ENCODE measurements at regions not wholly inside any gene's neighbourhood (a gene's known extent, or its start where the extent isn't known, plus 50 kb on each side); places are given as distances from the start of the nearest gene placed in this dataset.

DNA sequence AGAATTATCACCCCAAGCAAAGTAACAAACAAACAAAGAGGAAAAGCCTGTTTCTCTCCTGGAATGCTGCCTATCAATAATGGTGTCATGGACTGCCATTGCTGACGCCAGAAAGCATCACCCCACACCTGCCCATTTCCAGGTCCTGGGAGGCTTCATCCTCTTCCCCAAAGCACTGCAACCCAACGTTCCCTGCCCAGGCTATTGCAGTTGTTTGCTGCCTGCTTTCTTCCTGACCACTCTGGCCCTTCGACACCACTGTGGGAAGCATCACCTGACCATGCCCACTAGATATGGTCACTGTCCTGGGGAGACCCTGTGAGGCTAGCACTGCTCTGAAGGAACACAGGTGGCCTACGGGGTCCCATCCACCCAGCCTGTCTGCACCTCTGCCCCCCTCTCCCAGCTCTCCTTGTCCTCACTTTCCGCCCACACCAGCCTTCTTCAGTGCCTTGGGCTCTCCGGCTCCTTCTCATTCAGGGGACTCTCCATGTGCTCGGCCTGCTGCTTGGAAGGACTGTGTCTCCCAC is 439.6 kb downstream of the GLRX3 start:
- no peak for DNase-seq

DNA sequence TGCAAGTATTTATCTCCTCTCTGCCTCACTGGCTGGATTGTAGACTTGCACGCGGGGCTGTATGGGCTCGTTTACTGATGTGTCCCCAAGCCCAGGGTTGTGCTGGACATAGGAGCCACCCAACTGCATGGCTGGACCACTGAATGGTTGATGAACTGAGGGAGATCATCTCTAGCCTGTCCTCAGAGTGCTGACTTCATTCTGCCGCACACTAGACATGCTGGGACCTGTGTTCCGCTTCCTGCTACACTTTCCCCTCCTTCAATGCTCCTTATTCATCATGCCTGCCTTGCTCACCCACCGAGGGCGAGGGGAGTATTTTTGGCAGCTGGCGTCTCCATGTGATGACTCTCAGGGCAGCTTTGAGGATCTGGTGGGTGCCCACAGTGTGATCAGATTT is 440.2 kb downstream of the GLRX3 start:
- DNase-seq: no peak

DNA sequence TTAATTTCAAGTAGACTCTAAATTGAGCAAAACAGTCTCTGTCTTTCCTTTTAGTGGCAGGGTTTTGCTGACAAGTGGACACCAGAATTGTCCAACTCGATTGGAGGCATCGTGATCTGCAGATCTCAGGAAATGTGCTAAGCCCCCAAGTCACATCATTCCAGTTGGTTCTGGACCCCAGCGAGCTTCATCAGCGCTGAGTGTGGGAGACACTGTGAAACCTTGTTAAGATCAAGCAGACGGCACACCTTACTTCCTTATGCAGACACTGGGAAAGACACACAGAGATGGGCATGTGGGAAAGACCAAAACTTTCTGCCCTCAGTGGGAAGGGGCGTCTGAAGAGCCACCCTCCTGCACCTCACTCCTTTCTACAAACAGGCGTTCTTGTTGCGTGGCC is 440.8 kb downstream of the GLRX3 start:
- no peak for DNase-seq

DNA sequence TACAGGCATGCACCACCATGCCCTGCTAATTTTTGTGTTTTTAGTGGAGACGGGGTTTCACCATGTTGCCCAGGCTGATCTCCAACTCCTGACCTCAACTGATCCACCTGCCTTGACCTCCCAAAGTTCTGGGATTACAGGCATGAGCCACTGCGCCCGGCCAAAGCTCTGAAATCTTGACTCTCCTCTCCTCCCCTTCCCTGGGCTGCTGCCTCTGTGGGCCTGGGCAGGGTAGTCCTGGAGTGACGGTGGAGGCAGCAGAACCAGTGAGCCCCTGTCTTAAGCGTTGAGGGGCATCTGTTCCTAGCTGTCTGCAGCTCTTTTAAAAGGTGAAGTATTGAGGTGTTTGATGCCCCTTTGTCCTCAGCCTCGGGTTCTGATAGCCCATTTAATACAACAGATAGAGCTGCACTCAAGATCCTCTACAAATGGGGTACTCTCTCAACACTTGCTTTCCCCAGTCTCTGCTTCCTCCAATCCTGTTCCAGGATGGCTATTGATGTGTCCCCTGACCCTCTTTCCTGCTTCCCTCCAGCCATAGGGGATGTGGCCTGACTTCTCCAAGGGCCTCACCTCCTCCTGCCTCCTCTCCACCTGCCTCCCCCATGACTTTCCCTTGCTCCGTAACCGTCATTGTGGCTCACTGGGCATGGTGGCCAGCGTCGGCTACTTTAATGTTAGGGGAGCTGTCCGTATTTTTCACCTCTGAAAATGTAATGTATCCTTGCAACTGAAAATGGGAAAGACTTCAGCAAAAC is 442.5 kb downstream of the GLRX3 start:
- DNase-seq: no peak

DNA sequence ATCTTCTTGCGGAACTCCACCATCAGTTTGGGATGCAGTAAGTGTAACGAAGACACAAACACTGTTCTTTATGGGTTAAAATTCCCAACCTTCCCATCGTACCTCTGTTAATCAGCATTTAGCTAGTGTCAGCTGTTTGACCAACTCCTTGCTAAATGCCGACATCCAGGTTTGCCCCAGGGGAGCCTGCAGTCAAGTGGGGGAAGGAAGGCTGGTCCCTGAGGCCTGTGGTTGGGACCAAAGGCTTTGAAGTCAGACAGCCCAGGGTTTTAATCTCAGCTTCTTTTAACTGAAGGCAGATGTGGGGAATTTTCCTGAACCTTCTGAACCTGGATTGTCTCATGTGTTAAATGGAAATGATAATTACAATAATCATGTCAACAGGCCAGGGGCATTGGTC is 443.7 kb downstream of the GLRX3 start:
- no peak for DNase-seq

DNA sequence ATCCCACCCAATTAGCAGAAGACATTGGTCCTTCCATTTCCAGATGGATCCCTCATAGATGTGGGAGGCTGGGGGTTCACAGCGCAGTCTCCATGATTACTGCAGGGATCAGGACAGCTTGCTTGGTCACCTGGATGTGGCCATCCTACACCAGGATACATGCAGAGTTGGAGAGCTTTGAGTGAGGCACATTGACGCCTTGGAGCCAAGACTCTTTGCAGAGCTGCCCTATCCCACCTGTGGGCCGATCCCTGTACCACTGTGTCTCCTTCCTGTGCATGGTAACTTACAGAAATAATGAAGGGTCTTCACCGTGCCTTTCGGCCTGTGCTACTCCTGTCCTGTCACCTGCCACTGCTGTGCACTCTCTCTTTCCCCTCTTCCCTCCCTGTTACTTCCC is 444.8 kb downstream of the GLRX3 start:
- no peak for DNase-seq

DNA sequence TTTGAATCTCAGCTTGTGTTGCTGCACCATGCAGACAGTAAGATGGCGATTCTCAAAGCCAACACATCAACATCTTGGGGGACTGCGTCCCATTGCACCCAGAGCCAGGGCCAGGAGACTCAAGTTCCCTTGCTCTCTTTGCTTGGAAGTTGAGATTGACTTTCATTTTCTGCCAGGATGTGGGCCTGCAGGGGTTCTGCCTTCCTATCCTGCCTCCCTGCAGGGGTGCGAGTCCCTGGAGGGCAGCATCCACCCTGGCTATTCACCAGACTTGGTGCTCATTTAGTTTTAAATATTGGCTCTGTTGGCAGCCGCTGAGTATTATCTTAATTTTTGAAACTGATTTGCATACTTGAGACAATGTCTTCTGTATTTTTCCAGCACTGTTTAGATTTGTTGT is 451.5 kb downstream of the GLRX3 start:
- no peak for DNase-seq

DNA sequence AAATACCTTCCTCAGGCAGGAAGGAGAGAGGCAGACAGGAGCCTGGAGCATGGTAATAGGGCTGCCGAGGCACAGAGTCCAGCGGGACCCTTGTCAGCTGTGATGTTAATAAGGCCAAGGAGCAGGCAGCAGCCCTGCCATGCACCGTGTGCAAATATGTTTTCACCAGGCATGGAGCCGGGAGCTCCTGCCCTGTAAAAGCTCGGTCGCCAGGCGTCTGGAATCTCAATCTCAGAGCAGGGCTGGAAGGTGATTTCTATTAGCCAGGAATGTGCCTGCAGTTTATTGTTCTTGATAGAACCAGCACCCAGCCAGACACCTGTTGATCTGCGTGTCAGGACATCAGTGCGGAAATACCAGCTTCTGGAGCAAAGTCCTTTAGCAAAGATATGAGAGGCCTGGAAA is 469.8 kb downstream of the GLRX3 start:
- no peak for DNase-seq

DNA sequence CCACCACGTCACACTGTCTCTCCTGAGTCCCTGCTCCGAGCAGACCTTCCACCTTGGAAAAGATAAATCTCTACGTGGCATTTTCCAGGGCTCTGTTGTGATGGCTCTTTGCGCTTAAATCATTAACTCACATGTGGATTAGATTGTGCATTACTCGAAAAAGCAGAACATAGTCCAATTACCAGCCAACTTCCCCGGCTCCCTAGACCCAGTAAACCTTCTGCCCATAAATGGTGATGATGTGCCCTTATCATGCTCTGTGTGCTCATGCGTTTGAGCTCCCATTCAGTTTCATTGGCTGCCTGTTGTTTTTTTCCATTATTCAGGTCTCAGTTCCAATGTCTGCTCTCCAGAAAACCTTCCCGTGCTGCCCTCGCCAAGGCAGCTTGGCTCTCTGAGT is 471.2 kb downstream of the GLRX3 start:
- no peak for DNase-seq

DNA sequence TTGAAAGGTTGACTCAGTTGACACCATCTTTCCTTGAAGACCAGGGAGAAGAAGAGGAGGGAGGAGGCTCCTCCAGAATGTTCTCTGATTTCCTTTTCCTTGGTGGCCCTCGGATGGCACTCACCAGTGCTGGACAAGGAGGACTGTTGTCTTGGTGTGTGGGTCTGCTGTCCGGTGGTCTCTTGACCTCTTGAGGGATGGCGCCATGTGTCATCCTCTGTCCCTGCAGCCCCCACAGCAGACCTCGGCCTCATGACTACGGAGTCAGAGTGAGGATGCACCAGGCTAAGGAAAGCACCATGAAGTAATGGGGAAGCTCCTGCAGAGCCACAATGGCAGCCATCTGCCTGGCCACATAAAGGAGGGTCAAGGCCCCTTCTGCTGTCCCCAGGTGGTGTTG is 475.0 kb downstream of the GLRX3 start:
- DNase-seq: no peak

DNA sequence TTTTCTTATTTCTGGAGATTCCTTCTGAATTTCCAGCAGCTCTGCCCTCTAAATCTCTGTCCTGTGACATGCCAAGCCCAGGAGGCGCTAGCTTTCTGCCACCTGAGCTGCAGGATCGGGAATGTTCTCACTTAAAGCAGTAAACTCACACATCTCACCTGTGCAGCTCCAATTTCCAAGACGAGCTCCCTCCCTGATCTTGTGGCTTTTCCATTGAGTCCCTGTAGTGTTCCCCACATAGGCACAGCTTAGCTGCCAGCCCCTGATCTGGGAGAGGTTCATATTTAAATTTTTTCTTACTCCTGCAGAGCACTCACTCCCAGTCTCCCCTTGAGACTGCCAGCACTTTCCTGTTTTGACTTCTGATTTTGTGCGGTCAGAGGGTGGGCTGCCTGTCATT is 479.3 kb downstream of the GLRX3 start:
- DNase-seq: no peak

DNA sequence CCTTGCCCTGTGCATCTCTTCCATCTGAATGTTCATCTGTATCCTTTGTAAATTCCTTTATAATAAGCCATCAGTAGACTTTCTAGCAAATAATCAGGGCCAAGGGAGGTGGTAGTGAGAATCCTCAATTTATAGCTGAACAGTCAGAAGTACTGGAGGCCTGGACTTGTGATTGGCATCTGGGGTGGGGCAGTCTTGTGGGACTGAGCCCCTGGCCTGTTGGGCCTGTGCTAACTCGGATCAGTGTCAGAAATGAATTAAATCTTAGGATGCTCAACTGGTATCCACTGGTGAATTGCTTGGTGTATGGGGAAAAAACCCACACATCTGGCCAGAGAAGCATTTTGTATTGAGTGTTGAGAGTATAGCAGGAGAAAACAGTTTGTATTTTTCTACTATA is 481.8 kb downstream of the GLRX3 start:
- DNase-seq: no peak

DNA sequence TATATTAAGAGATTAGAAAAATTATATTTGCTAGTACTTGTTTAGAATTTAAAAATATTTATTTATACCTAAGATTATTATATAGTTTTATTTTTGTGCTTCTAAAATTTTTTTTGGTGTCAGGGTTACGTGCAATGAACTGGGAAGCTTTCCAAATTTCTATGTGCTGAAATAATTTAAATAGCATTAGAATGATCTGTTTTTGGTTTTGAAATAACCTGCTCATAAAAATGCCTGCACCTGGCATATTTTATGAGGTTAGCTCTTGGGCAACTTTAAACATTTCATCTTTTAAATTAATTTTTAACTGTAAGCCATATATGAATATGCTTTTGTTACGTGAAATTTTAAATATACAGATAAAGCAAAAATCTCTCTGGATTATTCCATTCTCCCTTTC is 482.5 kb downstream of the GLRX3 start:
- DNase-seq: no peak

DNA sequence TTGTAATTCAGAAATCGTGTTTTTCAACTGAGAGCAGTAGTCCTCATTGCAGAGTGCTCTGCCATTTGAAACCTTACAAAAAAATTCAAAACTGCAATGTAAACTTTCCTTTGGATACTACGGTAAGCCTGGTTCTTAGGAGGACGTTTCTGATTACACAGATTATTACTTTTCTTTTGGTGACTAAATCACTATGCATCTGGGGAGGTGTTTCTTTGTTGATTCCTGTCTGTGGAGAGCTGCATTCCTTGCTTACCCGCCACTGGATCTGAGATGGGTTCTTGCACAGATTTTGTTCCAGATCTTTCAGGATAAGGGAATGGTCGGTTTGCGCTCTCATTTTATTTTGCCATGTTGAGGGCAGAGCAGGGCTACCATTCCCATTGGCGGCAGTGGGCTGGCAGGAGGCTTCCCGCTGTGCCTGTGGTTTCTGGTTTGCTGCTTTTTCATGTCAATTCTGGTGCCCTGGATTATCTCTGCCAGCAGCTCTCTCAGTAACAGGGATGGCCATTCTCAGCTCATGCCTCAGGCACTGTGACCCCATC is 485.1 kb downstream of the GLRX3 start:
- DNase-seq: no peak

DNA sequence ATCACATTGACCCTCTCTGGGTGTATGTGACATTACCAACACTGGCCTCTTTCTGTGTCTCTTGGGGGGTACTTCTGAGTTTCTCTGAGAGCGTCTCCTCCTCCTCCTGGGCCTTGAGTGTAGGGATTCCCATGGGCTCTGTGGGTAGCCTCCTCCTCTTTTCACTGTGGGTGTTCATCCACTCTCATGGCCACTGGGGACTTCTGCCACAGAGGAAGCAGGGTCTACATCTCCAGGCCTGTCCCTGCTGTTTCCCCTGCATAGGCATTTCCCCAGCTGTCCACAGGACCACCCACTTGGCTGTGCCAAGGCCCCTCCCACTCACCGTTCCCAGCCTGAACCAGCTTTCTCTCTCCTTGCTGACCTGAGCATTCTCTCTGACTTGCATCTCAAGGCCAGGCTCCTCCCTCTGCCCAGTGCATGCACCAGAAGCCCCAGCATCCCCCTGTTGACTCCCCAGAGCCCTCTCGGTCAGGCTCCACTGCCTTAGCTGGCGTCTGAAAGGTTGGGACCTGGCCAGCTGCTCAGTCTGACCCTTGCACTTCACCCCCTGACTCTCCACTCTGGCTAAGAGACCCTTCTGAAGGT is 487.6 kb downstream of the GLRX3 start:
- DNase-seq: no peak

DNA sequence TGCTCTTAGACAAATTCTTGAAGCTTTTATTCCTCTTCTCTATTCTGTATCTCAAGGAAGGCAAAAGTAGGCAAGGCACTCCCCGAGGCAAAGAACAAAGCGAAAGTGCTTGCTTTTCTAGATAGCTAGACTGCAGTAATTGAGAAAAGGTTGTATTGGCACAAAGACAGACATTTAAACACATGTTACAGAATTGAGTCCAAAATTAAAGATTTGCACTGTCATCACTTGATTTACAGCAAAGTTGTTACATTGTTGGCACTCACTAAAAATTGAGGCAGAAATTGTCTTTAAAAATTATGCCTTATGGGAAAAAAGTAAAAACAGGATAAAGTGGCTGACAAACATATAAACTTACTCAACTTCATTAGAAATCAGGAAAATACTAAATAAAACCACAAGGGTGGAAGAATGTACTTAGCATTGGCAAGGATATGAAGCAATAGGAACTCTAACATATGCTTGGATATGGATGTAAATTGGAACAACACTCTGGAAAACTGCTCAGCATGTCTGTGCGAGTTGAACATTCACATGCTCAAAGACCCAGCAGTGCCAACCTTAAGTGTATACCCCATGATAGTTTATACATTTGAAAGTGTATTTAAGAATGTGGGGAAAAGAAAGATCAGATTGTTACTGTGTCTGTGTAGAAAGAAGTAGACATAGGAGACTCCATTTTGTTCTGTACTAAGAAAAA is 491.3 kb downstream of the GLRX3 start:
- DNase-seq: no peak

DNA sequence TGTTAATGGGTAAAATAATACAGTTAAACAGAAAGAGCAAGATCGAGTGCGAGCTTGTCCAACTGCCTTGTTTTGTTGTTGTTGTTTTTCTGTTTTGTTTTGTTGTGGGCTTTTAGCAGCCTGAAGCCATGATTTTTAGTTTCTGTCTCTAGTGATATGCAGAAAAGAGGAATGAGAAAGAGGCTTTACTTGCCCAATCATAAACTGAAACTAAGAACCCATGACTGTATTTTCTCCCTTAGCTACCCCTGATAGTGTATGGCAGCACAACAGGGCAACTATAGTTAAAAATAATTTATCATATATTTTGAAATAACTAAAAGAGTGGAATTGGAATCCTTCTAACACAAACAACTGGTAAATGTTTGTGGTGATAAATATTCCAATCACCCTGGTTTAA is 493.9 kb downstream of the GLRX3 start:
- DNase-seq: no peak

DNA sequence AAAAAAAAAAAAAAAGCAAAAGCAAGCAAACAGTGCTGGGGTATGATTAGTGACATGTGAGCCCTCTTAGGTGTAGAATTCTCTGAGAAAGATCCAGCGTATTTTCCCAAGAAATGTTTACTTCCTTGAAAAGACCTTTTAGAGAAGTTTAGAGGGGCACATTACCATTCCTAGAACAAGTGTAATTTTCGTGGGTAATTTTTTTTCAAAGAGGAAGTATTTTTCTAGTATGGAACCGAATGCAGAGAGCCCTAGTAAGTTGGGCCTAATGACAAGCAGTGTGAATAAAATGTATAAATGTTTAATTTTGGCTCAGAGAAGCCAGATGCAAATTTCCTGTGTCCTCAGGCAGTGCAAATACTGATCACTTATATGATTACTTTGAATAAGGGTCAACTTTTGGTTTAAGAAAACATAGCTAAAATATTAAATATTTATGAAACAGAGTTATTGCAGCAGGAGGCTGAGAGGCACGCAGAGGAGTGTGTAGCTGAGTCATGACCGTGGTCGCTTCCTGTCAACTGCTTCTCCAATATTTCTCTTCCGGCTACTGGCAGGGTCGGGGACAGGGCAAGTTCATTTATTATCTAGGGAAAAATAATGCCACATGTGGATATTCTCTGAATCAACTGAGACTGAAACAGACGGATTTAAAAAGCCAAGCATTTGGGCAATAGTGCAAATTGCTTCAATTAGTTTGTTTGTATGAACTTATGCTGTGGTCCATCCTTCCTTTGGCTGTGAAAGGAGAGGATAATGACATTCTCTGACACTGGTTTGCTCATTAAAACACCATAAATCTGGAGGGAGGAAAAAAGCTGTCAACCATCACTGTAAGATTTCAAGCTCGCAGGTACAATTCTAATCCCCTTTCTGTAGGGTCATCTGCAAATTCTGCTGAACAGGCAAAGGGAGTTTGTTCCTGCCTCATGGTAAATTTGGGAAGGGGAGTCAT is 495.2 kb downstream of the GLRX3 start:
- DNase-seq: no peak

DNA sequence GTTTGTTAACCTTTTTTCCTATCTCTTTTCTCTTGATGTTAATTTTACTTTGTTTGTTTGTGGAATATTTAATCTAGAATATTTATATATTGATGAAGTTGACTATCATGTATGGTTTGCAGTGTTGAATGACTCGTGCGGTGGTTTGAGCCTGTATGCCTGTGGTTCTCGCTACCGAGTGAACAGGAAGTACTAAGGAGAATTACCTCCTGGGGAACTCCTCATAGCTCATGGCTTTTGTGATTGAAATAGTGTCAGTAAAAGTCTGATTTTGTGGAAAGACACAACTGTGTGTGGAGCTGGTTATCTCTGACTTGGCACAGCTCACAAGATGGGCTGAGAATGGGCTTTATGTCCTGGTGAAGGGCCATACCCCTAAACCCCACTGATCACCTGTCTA is 498.6 kb downstream of the GLRX3 start:
- no peak for DNase-seq

DNA sequence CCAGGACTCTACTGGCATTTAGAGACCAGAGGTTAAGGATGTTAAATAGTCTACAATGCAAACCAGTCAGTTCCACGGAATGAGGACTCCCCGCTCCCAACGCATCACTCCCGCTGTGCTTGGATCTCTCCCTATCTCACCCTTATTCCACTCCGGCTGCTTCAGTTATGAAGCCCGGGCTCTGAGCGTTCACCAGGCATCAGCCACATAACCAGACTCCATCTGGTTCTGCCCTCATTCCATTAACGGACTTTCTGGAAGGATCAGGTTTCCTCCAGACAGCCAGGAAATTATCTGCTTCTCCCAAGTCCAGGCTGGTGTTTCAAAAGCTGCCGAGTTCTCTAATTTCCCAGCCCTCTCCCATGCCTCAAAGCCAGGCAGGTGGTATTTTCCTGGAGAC is 499.3 kb downstream of the GLRX3 start:
- no peak for DNase-seq

DNA sequence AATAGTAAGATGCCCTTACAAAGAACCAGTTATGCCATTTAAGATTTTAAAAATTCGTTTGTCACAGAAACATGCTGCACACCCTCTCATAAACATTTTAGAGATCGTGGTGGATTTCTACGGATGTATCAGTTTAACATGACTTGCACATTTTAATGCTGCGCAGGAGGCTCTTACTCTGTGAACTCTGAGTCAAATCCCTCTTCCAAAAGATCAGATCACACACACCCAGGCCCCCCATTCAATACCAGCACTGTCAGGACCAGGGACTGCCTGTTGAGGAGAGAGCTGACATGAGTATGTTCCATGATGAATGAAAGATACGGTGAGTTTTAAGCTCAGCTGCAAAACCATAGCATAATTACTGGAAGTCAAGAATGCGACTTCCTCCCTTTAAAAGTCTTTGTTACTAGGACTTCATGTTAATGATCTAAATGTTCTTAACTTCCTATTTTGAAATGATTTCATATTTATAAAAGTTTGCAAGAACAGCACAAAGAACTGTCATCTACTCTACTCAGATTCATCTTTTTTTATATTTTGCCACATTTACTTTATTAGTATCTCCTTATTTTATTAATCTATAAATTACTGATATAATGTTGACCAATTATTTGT is 500.2 kb downstream of the GLRX3 start:
- DNase-seq: no peak

DNA sequence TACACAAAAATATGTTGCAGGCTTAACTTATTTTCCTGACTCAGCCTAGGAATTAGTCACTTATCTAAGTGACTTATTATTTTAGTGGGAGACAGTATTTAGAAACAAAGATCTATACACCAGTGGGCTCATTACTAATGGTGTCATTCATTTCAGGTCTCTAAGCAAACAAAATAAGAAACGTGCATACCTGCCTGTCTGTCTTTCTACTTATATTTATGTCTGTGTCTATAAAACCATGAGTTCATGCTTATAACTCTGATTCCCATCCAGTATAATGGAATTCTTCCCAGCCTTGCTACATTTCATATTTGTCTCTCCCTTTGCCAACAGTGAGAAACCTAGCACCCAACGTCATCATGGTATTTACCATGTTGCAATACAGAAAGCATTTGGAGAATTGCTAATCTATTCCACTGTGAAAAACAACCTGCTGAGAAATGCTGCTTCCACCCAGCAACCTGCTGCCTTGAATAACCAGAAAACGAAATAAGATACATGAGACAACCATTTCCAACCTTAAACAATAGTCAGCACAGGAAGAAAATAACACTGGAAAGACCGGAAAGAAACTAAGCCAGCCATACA is 501.0 kb downstream of the GLRX3 start:
- no peak for DNase-seq

All from SHP77 (cell line).